Keratinocyte (primary cell): ENCODE measurements at regions not wholly inside any gene's neighbourhood (a gene's known extent, or its start where the extent isn't known, plus 50 kb on each side); places are given as distances from the start of the nearest gene placed in this dataset.

ENCODE experiments used
- DNase-seq: peaks from one replicate; pipeline ENCODE4 v3.0.0-alpha.2; 2011; ENCODE audit warnings: low read depth, missing footprints, low spot score
- FAIRE-seq: peaks from 2 replicates; lab custom pipeline; 2011; peaks lifted over from hg19 to GRCh38; lab: Jason Lieb, UNC
- H2AFZ ChIP-seq: 2 replicates; pipeline ENCODE4 v1.6.0; 2012; ENCODE audit warnings: low read length, control low read depth, inconsistent platforms; ENCODE audit not compliant: control insufficient read depth
- H3K27ac ChIP-seq: 2 replicates; pipeline ENCODE4 v1.5.1; 2011; ENCODE audit warnings: low read length; ENCODE audit not compliant: control insufficient read depth, insufficient read depth
- H3K27me3 ChIP-seq: 3 replicates; pipeline ENCODE4 v1.6.0; 2011; ENCODE audit warnings: low read length; ENCODE audit not compliant: control insufficient read depth, insufficient read depth; ENCODE audit errors: extremely low read depth
- H3K36me3 ChIP-seq, 2 experiments: 2 replicates in 1 of 2; 3 replicates in 1 of 2; pipeline ENCODE4 v1.5.1; 2011; ENCODE audit warnings: low read length in 2 of 2, mild to moderate bottlenecking in 1 of 2; ENCODE audit not compliant: control insufficient read depth in 2 of 2, insufficient read depth in 2 of 2; ENCODE audit errors: extremely low read depth in 1 of 2
- H3K4me1 ChIP-seq: 3 replicates; pipeline ENCODE4 v1.5.1; 2011; ENCODE audit warnings: low read length; ENCODE audit not compliant: control insufficient read depth, insufficient read depth; ENCODE audit errors: extremely low read depth
- H3K4me2 ChIP-seq: 3 replicates; pipeline ENCODE4 v1.6.0; 2011; ENCODE audit warnings: low read depth, low read length; ENCODE audit not compliant: control insufficient read depth, insufficient read depth; ENCODE audit errors: extremely low read depth
- H3K4me3 ChIP-seq, 3 experiments: fragments of 200-600 bp in 1 of 3; sonication (generic) in 1 of 3; 2 replicates in 2 of 3; 3 replicates in 1 of 3; pipeline ENCODE4 v1.5.1; 2011 to 2016; ENCODE audit warnings: low read length in 3 of 3, mild to moderate bottlenecking in 3 of 3, control low read depth in 2 of 3, inconsistent platforms in 1 of 3, low read depth in 1 of 3, mixed read lengths in 1 of 3, mixed run types in 1 of 3, moderate library complexity in 1 of 3; ENCODE audit not compliant: control insufficient read depth in 2 of 3, insufficient read depth in 2 of 3; ENCODE audit errors: extremely low read depth in 1 of 3
- H3K79me2 ChIP-seq: 2 replicates; pipeline ENCODE4 v1.6.0; 2012; ENCODE audit warnings: low read length; ENCODE audit not compliant: control insufficient read depth, insufficient read depth
- H3K9ac ChIP-seq: 3 replicates; pipeline ENCODE4 v1.6.0; 2011; ENCODE audit warnings: low read length; ENCODE audit not compliant: control insufficient read depth, insufficient read depth; ENCODE audit errors: extremely low read depth
- H3K9me1 ChIP-seq: 3 replicates; pipeline ENCODE4 v1.6.0; 2011; ENCODE audit warnings: low read length; ENCODE audit not compliant: control insufficient read depth, insufficient read depth; ENCODE audit errors: extremely low read depth
- H3K9me3 ChIP-seq: 2 replicates; pipeline ENCODE4 v1.5.1; 2012; ENCODE audit warnings: low read depth, low read length; ENCODE audit not compliant: control insufficient read depth
- H4K20me1 ChIP-seq: 3 replicates; pipeline ENCODE4 v1.6.0; 2011; ENCODE audit warnings: low read length; ENCODE audit not compliant: control insufficient read depth, insufficient read depth; ENCODE audit errors: extremely low read depth
- CTCF ChIP-seq, 3 experiments: IDR thresholded peaks in 1 of 3; conservative IDR thresholded peaks in 1 of 3; optimal IDR thresholded peaks in 1 of 3; 2 replicates in 2 of 3; 3 replicates in 1 of 3; pipeline versions ENCODE3 to v1.5.1; 2011; ENCODE audit warnings: low read length in 3 of 3, mild to moderate bottlenecking in 3 of 3, moderate library complexity in 2 of 3, control low read depth in 1 of 3, inconsistent platforms in 1 of 3; ENCODE audit not compliant: insufficient read depth in 2 of 3; ENCODE audit errors: extremely low read depth in 1 of 3
- EZH2 ChIP-seq: IDR thresholded peaks from one replicate; pipeline ENCODE4 v1.6.1; 2012; ENCODE audit warnings: inconsistent platforms, mild to moderate bottlenecking, low read length, moderate library complexity
- dilution Hi-C: fragments of 300-500 bp; cut with MboI; formaldehyde crosslinking; loops from one replicate; pipeline ENCODE4 v1.7.0; 2020; ENCODE audit warnings: low sequenced_read_pairs; ENCODE audit not compliant: extremely low pct_ligation_motif_present

- H4K20me1 ChIP-seq: no peaks in the 10 kb centered on the region
- H3K9ac ChIP-seq: no peak overlapping the region
- no peaks in the 10 kb centered on the region for H3K27me3 ChIP-seq
- no peak overlapping the region for H3K27ac ChIP-seq
- H3K9me1 ChIP-seq: no peaks in the 10 kb centered on the region
- no peak overlapping the region for H2AFZ ChIP-seq
- H3K79me2 ChIP-seq: no peaks in the 10 kb centered on the region
- dilution Hi-C loops: loop anchor here (25.0 kb wide), 1 partner anchor 373 kb away; the partner anchor contains the start of gene NTS
- no peaks in the 10 kb centered on the region for H3K4me1 ChIP-seq
- DNase-seq (no peak), FAIRE-seq (no peak)
- no peaks in the 10 kb centered on the region for H3K9me3 ChIP-seq
- no peak for TF ChIP-seq CTCF (optimal IDR thresholded peaks at IDR 0.05 in 1 of 3, IDR thresholded peaks at IDR 0.05 in 1 of 3, conservative IDR thresholded peaks at IDR 0.05 in 1 of 3; ENCODE audit: extremely low read depth in 1 of 3, insufficient read depth in 2 of 3, low read length in 3 of 3)
- TF ChIP-seq EZH2: no peak
- H3K4me3 ChIP-seq: no peak overlapping the region
- no peaks in the 10 kb centered on the region for H3K36me3 ChIP-seq
- H3K4me2 ChIP-seq: no peak overlapping the region
These were observed 209.2 kb downstream of the ALX1 start for GRCh38 chr12:85489194-85489593.

- H3K36me3 ChIP-seq: no peaks in the 10 kb centered on the region
These were observed 224.1 kb downstream of the ALX1 start for GRCh38 chr12:85504164-85504563.

More at GRCh38 chr12:85504164-85504563, 224.1 kb downstream of the ALX1 start:
- dilution Hi-C loops: no loop called here
- H3K79me2 ChIP-seq: no peaks in the 10 kb centered on the region
- H2AFZ ChIP-seq: no peak overlapping the region
- no peak overlapping the region for H3K27ac ChIP-seq
- H3K4me1 ChIP-seq: no peaks in the 10 kb centered on the region
- no peaks in the 10 kb centered on the region for H3K9me1 ChIP-seq
- TF ChIP-seq CTCF (optimal IDR thresholded peaks at IDR 0.05 in 1 of 3, IDR thresholded peaks at IDR 0.05 in 1 of 3, conservative IDR thresholded peaks at IDR 0.05 in 1 of 3; ENCODE audit: extremely low read depth in 1 of 3, insufficient read depth in 2 of 3, low read length in 3 of 3): no peak
- TF ChIP-seq EZH2: no peak
- H3K4me3 ChIP-seq: no peak overlapping the region
- no peaks in the 10 kb centered on the region for H3K9me3 ChIP-seq
- FAIRE-seq (no peak), DNase-seq (no peak)
- H3K27me3 ChIP-seq: no peaks in the 10 kb centered on the region
- H4K20me1 ChIP-seq: no peaks in the 10 kb centered on the region
- no peak overlapping the region for H3K4me2 ChIP-seq
- no peak overlapping the region for H3K9ac ChIP-seq
